ENCODE measurements at regions not wholly inside any gene's neighbourhood (a gene's known extent, or its start where the extent isn't known, plus 50 kb on each side); places are given as distances from the start of the nearest gene placed in this dataset.
A peak's percentile ranks its signal among the peaks of the same experiment; 100 is the strongest.
"Not testable (repeated sequence)": the region's sequence is repeated elsewhere in the genome, so short reads cannot be mapped to it uniquely, and the experiment has no call there.

DNA sequence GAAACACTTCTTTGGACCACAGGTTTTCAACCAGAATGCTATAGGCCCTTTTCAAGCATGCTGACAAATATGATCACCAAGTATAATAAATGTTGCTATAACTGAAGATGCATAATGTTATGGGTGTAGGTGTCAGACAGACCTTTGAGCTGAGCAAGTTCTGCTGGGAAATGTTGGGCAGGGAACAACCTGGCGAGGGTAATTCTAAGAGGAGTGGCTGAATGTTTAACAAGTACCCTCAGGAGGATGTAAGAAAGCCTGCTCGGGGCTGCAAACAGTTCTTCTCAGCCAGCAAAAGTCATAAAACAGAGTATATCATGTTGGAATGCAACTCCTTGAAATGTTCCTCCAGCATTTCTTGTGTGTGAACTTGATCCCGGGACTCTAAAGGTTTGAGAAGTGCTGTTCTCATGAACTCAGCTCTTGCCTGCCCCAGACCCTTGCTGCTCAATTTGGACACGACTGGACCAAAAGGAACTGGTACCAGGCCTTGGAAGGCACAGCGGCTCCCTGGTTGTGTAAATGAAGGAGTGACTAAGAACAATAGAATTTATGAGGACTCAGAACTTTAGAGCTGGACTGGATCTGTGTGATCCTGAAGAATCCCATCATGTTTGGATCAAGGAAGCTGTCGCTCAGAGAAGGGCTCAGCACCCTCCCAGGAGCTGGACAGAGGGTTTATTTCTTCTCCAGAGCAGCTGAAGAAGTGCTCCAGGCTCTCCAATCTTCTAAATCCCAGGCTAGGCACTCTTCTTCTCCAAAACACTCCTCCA, 143.2 kb upstream of the ANK3 start:
- Histone ChIP-seq H3K36me3 (replicated peaks) (no peaks in the 10 kb centered on the region), H3K4me3 (ENCODE audit: low read depth, low read length) (no peak overlapping the region), H3K27me3 (replicated peaks) (no peaks in the 10 kb centered on the region), H3K27ac (no peak overlapping the region)
- no peak for TF ChIP-seq CTCF (IDR thresholded peaks at IDR 0.05; ENCODE audit: low read depth, low read length, missing control alignments)
- DNase-seq = no peak
- in situ Hi-C loops (cut with HindIII; ENCODE audit: low pct_ligation_motif_present, low sequenced_read_pairs) = no loop called here

GRCh38 chr10:60531006-60531405, 141.3 kb upstream of the ANK3 start:
- TF ChIP-seq CTCF (IDR thresholded peaks at IDR 0.05; ENCODE audit: low read depth, low read length, missing control alignments) = no peak
- in situ Hi-C loops (cut with HindIII; ENCODE audit: low pct_ligation_motif_present, low sequenced_read_pairs) = no loop called here

GRCh38 chr10:60527676-60528075, 138.0 kb upstream of the ANK3 start:
- no peak for DNase-seq
- in situ Hi-C loops (cut with HindIII; ENCODE audit: low pct_ligation_motif_present, low sequenced_read_pairs) = no loop called here
- H3K36me3 ChIP-seq (replicated peaks) = no peaks in the 10 kb centered on the region
- no peak overlapping the region for H3K4me3 ChIP-seq (ENCODE audit: low read depth, low read length)
- TF ChIP-seq CTCF (IDR thresholded peaks at IDR 0.05; ENCODE audit: low read depth, low read length, missing control alignments) = no peak
- H3K27ac ChIP-seq = no peak overlapping the region
- H3K27me3 ChIP-seq (replicated peaks) = no peaks in the 10 kb centered on the region

More at GRCh38 chr10:60531006-60531405, 141.3 kb upstream of the ANK3 start:
- Histone ChIP-seq H3K4me3 (ENCODE audit: low read depth, low read length) (no peak overlapping the region), H3K36me3 (replicated peaks) (no peaks in the 10 kb centered on the region), H3K27me3 (replicated peaks) (no peaks in the 10 kb centered on the region), H3K27ac (no peak overlapping the region)
- DNase-seq = no peak

GRCh38 chr10:60525716-60526585, 136.3 kb upstream of the ANK3 start:
- no peak overlapping the region for H3K27ac ChIP-seq
- no peak for DNase-seq
- no peaks in the 10 kb centered on the region for H3K36me3 ChIP-seq (replicated peaks)
- H3K4me3 ChIP-seq (ENCODE audit: low read depth, low read length) = no peak overlapping the region
- H3K27me3 ChIP-seq (replicated peaks) = no peaks in the 10 kb centered on the region
- in situ Hi-C loops (cut with HindIII; ENCODE audit: low pct_ligation_motif_present, low sequenced_read_pairs) = no loop called here
- no peak for TF ChIP-seq CTCF (IDR thresholded peaks at IDR 0.05; ENCODE audit: low read depth, low read length, missing control alignments)

- no peaks in the 10 kb centered on the region for H3K36me3 ChIP-seq (replicated peaks)
- DNase-seq = peak; percentile 88
- H3K27ac ChIP-seq = no peak overlapping the region
- no peak overlapping the region for H3K4me3 ChIP-seq (ENCODE audit: low read depth, low read length)
- TF ChIP-seq CTCF (IDR thresholded peaks at IDR 0.05; ENCODE audit: low read depth, low read length, missing control alignments) = no peak
- in situ Hi-C loops (cut with HindIII; ENCODE audit: low pct_ligation_motif_present, low sequenced_read_pairs) = no loop called here
- H3K27me3 ChIP-seq (replicated peaks) = no peaks in the 10 kb centered on the region
Observed at GRCh38 chr10:60524541-60524940, 134.9 kb upstream of the ANK3 start.

DNA sequence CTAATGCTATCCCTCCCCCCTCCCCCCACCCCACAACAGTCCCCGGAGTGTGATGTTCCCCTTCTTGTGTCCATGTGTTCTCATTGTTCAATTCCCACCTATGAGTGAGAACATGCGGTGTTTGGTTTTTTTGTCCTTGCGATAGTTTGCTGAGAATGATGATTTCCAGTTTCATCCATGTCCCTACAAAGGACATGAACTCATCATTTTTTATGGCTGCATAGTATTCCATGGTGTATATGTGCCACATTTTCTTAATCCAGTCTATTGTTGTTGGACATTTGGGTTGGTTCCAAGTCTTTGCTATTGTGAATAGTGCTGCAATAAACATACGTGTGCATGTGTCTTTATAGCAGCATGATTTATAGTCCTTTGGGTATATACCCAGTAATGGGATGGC, 133.7 kb upstream of the ANK3 start:
- H3K4me3 ChIP-seq (ENCODE audit: low read depth, low read length); H3K27me3 ChIP-seq (replicated peaks); in situ Hi-C loops (cut with HindIII; ENCODE audit: low pct_ligation_motif_present, low sequenced_read_pairs); H3K27ac ChIP-seq; H3K36me3 ChIP-seq (replicated peaks); DNase-seq: not testable (repeated sequence)

All from brain microvascular endothelial cell (primary cell).